HCT116 (cell line): ENCODE measurements at regions not wholly inside any gene's neighbourhood (a gene's known extent, or its start where the extent isn't known, plus 50 kb on each side); places are given as distances from the start of the nearest gene placed in this dataset.

Experiments
- ATAC-seq: fragments of 200-7000 bp; cut with Tn5 transposase; 2 replicates; pipeline ENCODE4 v1.9.1; 2020; ENCODE audit warnings: mild to moderate bottlenecking, moderate library complexity
- BruUV-seq: library from RNA; stranded (reverse); fragments of 400-500 nt; replicated peaks from 2 replicates; lab custom pipeline; 2021; lab: Mats Ljungman, UMichigan
- CTCF ChIA-PET: fragments of 300-600 bp; sonication (Branson Sonifier 250); formaldehyde crosslinking; loops from one replicate; lab custom pipeline; 2021; ENCODE audit warnings: antibody characterized with exemption; lab: Charles Lee
- POLR2A ChIA-PET: fragments of 300-600, 350-600 bp; sonication (Branson Sonifier 250); formaldehyde crosslinking; loops from one replicate; lab custom pipeline; 2021; ENCODE audit warnings: antibody characterized with exemption; lab: Charles Lee
- RAD21 ChIA-PET, 2 experiments: fragments of 300-600 bp; sonication (Branson Sonifier 250); formaldehyde crosslinking; loops; one replicate each; lab custom pipeline; 2023; ENCODE audit warnings: low total read pairs in 2 of 2; ENCODE audit not compliant: uncharacterized antibody in 2 of 2, unreplicated experiment in 2 of 2, low non-redundant PET in 1 of 2; lab: Charles Lee
- DNase-seq: peaks from one replicate; pipeline ENCODE4 v3.0.0-alpha.2; 2010; ENCODE audit warnings: low read depth, low spot score
- H2AFZ ChIP-seq: fragments of 200-600 bp; shearing (Covaris generic), sonication (generic); 2 replicates; pipeline ENCODE4 v1.6.1; 2017; ENCODE audit warnings: low read depth, mixed run types, mixed read lengths, antibody characterized with exemption, low read length; ENCODE audit not compliant: poor library complexity, severe bottlenecking
- H3K27ac ChIP-seq: 2 replicates; pipeline ENCODE4 v1.5.1; 2012; ENCODE audit warnings: low read depth, low read length
- H3K27me3 ChIP-seq: fragments of 200-600 bp; sonication (generic); 2 replicates; pipeline ENCODE4 v1.6.1; 2016; ENCODE audit warnings: mixed run types, low read length, mixed read lengths; ENCODE audit not compliant: insufficient read depth
- H3K36me3 ChIP-seq, 2 experiments: fragments of 200-500 bp in 1 of 2; fragments of 200-600 bp in 1 of 2; sonication (Bioruptor generic) in 1 of 2; sonication (generic) in 1 of 2; 2 replicates each; pipeline versions ENCODE4 v1.5.1 to v1.6.1; 2014 to 2016; ENCODE audit warnings: low read length in 2 of 2, inconsistent platforms in 1 of 2, mixed read lengths in 1 of 2, mixed run types in 1 of 2; ENCODE audit not compliant: insufficient read depth in 2 of 2, control insufficient read depth in 1 of 2
- H3K4me1 ChIP-seq, 2 experiments: fragments of 200-600 bp in 1 of 2; sonication (generic) in 1 of 2; 2 replicates each; pipeline versions ENCODE4 v1.5.1 to v1.6.1; 2012 to 2017; ENCODE audit warnings: low read length in 2 of 2, inconsistent platforms in 1 of 2, mild to moderate bottlenecking in 1 of 2, mixed read lengths in 1 of 2, mixed run types in 1 of 2, moderate library complexity in 1 of 2; ENCODE audit not compliant: insufficient read depth in 2 of 2, control insufficient read depth in 1 of 2
- H3K4me2 ChIP-seq: fragments of 200-600 bp; sonication (generic); 2 replicates; pipeline ENCODE4 v1.6.1; 2017; ENCODE audit warnings: mixed run types, low read length, mixed read lengths
- H3K4me3 ChIP-seq, 2 experiments: fragments of 200-600 bp in 1 of 2; sonication (generic) in 1 of 2; replicated peaks in 1 of 2; 2 replicates each; pipeline ENCODE4 v1.5.1; 2011 to 2016; ENCODE audit warnings: low read length in 2 of 2, control low read depth in 1 of 2, low read depth in 1 of 2, mild to moderate bottlenecking in 1 of 2, mixed read lengths in 1 of 2, mixed run types in 1 of 2
- H3K79me2 ChIP-seq: fragments of 200-600 bp; sonication (generic); 2 replicates; pipeline ENCODE4 v1.6.1; 2017; ENCODE audit warnings: mild to moderate bottlenecking, mixed run types, low read length, moderate library complexity, mixed read lengths; ENCODE audit not compliant: insufficient read depth
- H3K9ac ChIP-seq: fragments of 200-600 bp; sonication (generic); 2 replicates; pipeline ENCODE4 v1.6.1; 2016; ENCODE audit warnings: low read length, mixed read lengths
- H3K9me2 ChIP-seq: fragments of 200-600 bp; sonication (generic), shearing (Covaris generic); 2 replicates; pipeline ENCODE4 v1.6.1; 2017; ENCODE audit warnings: mixed run types, mild to moderate bottlenecking, moderate library complexity; ENCODE audit not compliant: insufficient read depth
- H3K9me3 ChIP-seq, 2 experiments: fragments of 200-500 bp in 1 of 2; fragments of 200-600 bp in 1 of 2; sonication (Bioruptor generic) in 1 of 2; sonication (generic) in 1 of 2; 2 replicates each; pipeline ENCODE4 v1.6.1; 2014 to 2017; ENCODE audit warnings: low read length in 2 of 2, mixed read lengths in 2 of 2, inconsistent platforms in 1 of 2, low read depth in 1 of 2, mild to moderate bottlenecking in 1 of 2, mixed run types in 1 of 2, moderate library complexity in 1 of 2; ENCODE audit not compliant: control insufficient read depth in 1 of 2, insufficient read depth in 1 of 2
- H4K20me1 ChIP-seq: fragments of 200-600 bp; sonication (generic), shearing (Covaris generic); 2 replicates; pipeline ENCODE4 v1.6.1; 2017; ENCODE audit warnings: mixed run types, mild to moderate bottlenecking, moderate library complexity; ENCODE audit not compliant: insufficient read depth
- CBX3 ChIP-seq: IDR thresholded peaks from 2 replicates; pipeline ENCODE4 v1.6.1; 2012; ENCODE audit warnings: low read depth
- EZH2 ChIP-seq: fragments of 200-600 bp; sonication (generic); IDR thresholded peaks from 2 replicates; pipeline ENCODE4 v1.6.1; 2017; ENCODE audit warnings: antibody characterized with exemption, mixed run types
- FOSL1 ChIP-seq: IDR thresholded peaks from 2 replicates; pipeline ENCODE4 v1.6.1; 2012; ENCODE audit warnings: low read depth
- POLR2A ChIP-seq: IDR thresholded peaks from 2 replicates; pipeline ENCODE4 v1.7.0; 2011; ENCODE audit warnings: borderline replicate concordance; ENCODE audit not compliant: insufficient read depth, insufficient read length; ENCODE audit errors: extremely low read depth
- POLR2AphosphoS5 ChIP-seq: IDR thresholded peaks from 2 replicates; pipeline ENCODE4 v1.6.1; 2011; ENCODE audit warnings: mild to moderate bottlenecking, low read depth, low read length, moderate library complexity
- SIN3A ChIP-seq: IDR thresholded peaks from 2 replicates; pipeline ENCODE4 v1.6.1; 2012; ENCODE audit warnings: low read depth
- YY1 ChIP-seq: IDR thresholded peaks from 2 replicates; pipeline ENCODE4 v1.6.1; 2011; ENCODE audit warnings: low read length, low read depth, moderate library complexity, mild to moderate bottlenecking; ENCODE audit not compliant: insufficient replicate concordance; ENCODE audit errors: extremely low read depth
- ZBTB33 ChIP-seq: IDR thresholded peaks from 2 replicates; pipeline ENCODE4 v1.6.1; 2011; ENCODE audit warnings: mild to moderate bottlenecking, low read length, moderate library complexity; ENCODE audit not compliant: insufficient replicate concordance; ENCODE audit errors: extremely low read depth
- intact Hi-C: fragments of 100-400 bp; cut with micrococcal nuclease; formaldehyde crosslinking; loops from 2 replicates; pipeline ENCODE4 v1.10.0; 2022

GRCh38 chr11:32173977-32174376 lies 83.1 kb downstream of the RCN1 start:
- Histone ChIP-seq H3K9me2 (no peaks in the 10 kb centered on the region), H2AFZ (no peak overlapping the region), H3K4me1 (no peaks in the 10 kb centered on the region), H3K79me2 (no peaks in the 10 kb centered on the region), H3K4me2 (no peak overlapping the region), H3K9me3 (no peaks in the 10 kb centered on the region), H3K9ac (no peak overlapping the region), H3K4me3 (no peak overlapping the region), H4K20me1 (no peaks in the 10 kb centered on the region), H3K27me3 (no peaks in the 10 kb centered on the region), H3K36me3 (no peaks in the 10 kb centered on the region), H3K27ac (no peak overlapping the region)
- CTCF ChIA-PET = interaction anchor here (0.8 kb wide), 1 partner anchor 1067 kb away, joined by 4 read pairs; no protein-coding TSS in a partner anchor
- RAD21 ChIA-PET = no interaction called here
- POLR2A ChIA-PET = no interaction called here
- TF ChIP-seq EZH2 = no peak
- TF ChIP-seq YY1 = no peak
- no peak for TF ChIP-seq FOSL1
- TF ChIP-seq CBX3 = no peak
- TF ChIP-seq POLR2AphosphoS5 = no peak
- TF ChIP-seq POLR2A = no peak
- no peak for TF ChIP-seq ZBTB33
- TF ChIP-seq SIN3A = no peak
- ATAC-seq (no peak), DNase-seq (no peak)
- no TSS peak for BruUV-seq
- intact Hi-C loops = loop anchor here (1.0 to 10.0 kb wide), 9 partner anchors 122 to 1213 kb away; no protein-coding TSS in a partner anchor
